ENCODE measurements at regions not wholly inside any gene's neighbourhood (a gene's known extent, or its start where the extent isn't known, plus 50 kb on each side); places are given as distances from the start of the nearest gene placed in this dataset.

DNA sequence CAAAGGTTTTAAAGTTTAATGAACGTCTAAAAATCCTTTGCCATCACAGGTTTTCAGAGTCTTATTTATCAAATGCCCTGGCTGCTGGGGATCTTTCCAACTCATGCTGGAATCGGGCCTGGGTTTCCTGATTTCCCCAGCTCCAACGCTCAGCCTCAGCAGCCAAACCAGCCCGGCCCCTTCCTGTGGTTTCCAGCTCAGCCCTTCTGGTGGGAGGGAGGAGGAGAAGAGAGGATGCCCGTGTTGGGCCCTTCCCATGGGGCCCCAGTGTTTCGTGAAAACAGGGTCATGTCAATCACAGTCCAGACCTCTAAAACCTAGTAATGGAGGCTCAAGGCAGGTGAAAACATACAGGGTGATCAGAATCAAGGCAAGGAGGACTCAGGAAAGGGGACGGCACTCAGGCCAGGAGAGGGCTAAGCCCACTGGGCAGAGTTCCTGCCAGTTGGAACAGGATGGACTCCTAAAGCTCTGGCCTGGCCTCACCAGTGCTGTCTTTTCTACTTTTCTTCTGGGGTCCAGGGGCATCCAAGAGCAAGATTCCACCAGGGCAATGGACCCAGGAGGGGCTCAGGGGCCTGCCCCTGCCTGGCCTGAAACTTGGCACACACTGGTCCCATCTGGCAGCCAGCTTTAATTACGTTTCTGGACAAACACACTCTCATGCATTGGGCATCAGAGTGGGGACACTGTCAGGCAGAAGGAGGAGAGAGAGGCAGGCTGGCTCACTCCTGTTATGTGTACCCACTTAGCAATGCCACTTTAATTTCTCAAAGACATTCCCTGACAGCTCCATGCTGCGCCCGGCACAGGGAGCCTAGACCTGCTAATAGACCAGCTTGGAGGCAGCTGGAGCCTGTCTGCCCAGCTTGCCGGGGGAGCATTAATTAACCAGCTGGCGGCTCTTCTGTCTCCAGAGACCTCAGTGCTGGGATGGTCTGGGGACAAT lies 194.6 kb downstream of the FAM43A start:
- Histone ChIP-seq H3K36me3 (ENCODE audit: control insufficient read depth, insufficient read depth, low read length) (no peaks in the 10 kb centered on the region), H3K9me1 (ENCODE audit: insufficient read depth, low read length) (no peaks in the 10 kb centered on the region), H3K18ac (ENCODE audit: low read depth, low read length) (no peak overlapping the region; the same call in 1 of the 2 replicates), H4K91ac (ENCODE audit: insufficient read depth, low read depth, low read length) (no peak overlapping the region), H4K8ac (ENCODE audit: low read depth in 2 of 2, low read length in 2 of 2) (no peak overlapping the region; a peak in 1 of 4 replicates), H3K56ac (ENCODE audit: extremely low read depth, insufficient read depth, low read length) (no peak overlapping the region), H2AK5ac (ENCODE audit: low read depth, low read length) (no peak overlapping the region), H3K4me1 (ENCODE audit: control insufficient read depth, insufficient read depth, low read length) (peaks cover 4% of the 10 kb centered on the region; the same call in 1 of the 2 replicates), H3K79me1 (ENCODE audit: low read depth in 1 of 2, low read length in 2 of 2) (no peaks in the 10 kb centered on the region), H3K23ac (ENCODE audit: low read depth, low read length) (no peak overlapping the region), H3K27ac (ENCODE audit: insufficient read depth, low read length) (no peak overlapping the region), H3K9me3 (ENCODE audit: control insufficient read depth, insufficient read depth, low read length) (peaks cover 12% of the 10 kb centered on the region), H3K14ac (replicated peaks; ENCODE audit: low read depth, low read length) (no peak overlapping the region), H2BK5ac (ENCODE audit: low read depth, low read length, poor library complexity, severe bottlenecking) (no peak overlapping the region), H2BK15ac (ENCODE audit: low read depth, low read length) (0 out of 3 replicates have a peak overlapping the region, but pooled peaks have one; percentile 13), H4K20me1 (ENCODE audit: insufficient read depth, low read length) (no peaks in the 10 kb centered on the region), H3K4me2 (ENCODE audit: low read depth, low read length) (no peak overlapping the region), H2BK120ac (ENCODE audit: low read depth, low read length) (no peak overlapping the region), H4K5ac (ENCODE audit: low read depth, low read length) (peak overlapping the region; percentile 15; the same call in 1 of the 2 replicates), H3K9ac (ENCODE audit: low read depth, low read length) (no peak overlapping the region), H3K27me3 (ENCODE audit: control insufficient read depth, insufficient read depth, low read length) (peaks cover 6% of the 10 kb centered on the region), H2BK20ac (ENCODE audit: low read depth, low read length) (no peak overlapping the region), H3K4ac (ENCODE audit: low read depth, low read length) (no peak overlapping the region), H3K4me3 (ENCODE audit: insufficient read depth, low read depth, low read length) (no peak overlapping the region), H2AFZ (replicated peaks; ENCODE audit: low read length, poor library complexity) (peak overlapping the region; percentile 16), H2AK9ac (replicated peaks; ENCODE audit: low read depth, low read length, poor library complexity) (no peak overlapping the region)
- POLR2A ChIA-PET (ENCODE audit: unreplicated experiment) = no interaction called here
- 52% methylated on average over 4 of the region's 12 CpGs; no CpG with 5 or more reads in 1 of the 2 experiments for WGBS, 2 experiments (ENCODE audit: extremely low coverage in 2 of 2, insufficient read length in 1 of 2)
- in situ Hi-C loops (cut with MboI; ENCODE audit: low sequenced_read_pairs) = no loop called here
- dilution Hi-C loops (cut with HindIII; ENCODE audit: low sequenced_read_pairs, unreplicated experiment) = no loop called here
- peak; percentile 47 for DNase-seq
- no TSS peak for BruUV-seq (replicated peaks)
- CTCF ChIA-PET = interaction anchor here (1.3 kb wide), 1 partner anchor 9 kb away, joined by 4 read pairs; no protein-coding TSS in a partner anchor
- intact Hi-C loops (cut with micrococcal nuclease) = no loop called here
- ATAC-seq (ENCODE audit: low read depth) = peak; percentile 89
- TF ChIP-seq RCOR1 (IDR thresholded peaks at IDR 0.05; ENCODE audit: insufficient replicate concordance, low read length) (no peak), CEBPB (IDR thresholded peaks at IDR 0.05; ENCODE audit: low read depth, low read length) (no peak), BHLHE40 (IDR thresholded peaks at IDR 0.05; ENCODE audit: low read depth, low read length) (no peak), SMC3 (IDR thresholded peaks at IDR 0.05; ENCODE audit: low read depth, low read length) (no peak), CHD1 (IDR thresholded peaks at IDR 0.05; ENCODE audit: low read depth, low read length) (no peak), FOS (IDR thresholded peaks at IDR 0.05; ENCODE audit: low read depth, low read length) (no peak), MAZ (IDR thresholded peaks at IDR 0.05; ENCODE audit: borderline replicate concordance, low read depth, low read length) (no peak), RAD21 (IDR thresholded peaks at IDR 0.05; ENCODE audit: low read length) (no peak)
- TF ChIP-seq, protein P1, sequence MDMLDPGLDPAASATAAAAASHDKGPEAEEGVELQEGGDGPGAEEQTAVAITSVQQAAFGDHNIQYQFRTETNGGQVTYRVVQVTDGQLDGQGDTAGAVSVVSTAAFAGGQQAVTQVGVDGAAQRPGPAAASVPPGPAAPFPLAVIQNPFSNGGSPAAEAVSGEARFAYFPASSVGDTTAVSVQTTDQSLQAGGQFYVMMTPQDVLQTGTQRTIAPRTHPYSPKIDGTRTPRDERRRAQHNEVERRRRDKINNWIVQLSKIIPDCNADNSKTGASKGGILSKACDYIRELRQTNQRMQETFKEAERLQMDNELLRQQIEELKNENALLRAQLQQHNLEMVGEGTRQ (IDR thresholded peaks at IDR 0.05; ENCODE audit: low read depth, low read length) = no peak

Data from IMR-90 (cell line).